A204.1 (cell line): ENCODE measurements at regions not wholly inside any gene's neighbourhood (a gene's known extent, or its start where the extent isn't known, plus 50 kb on each side); places are given as distances from the start of the nearest gene placed in this dataset.
"Not testable (repeated sequence)": the region's sequence is repeated elsewhere in the genome, so short reads cannot be mapped to it uniquely, and the experiment has no call there.

Experiments
- FAIRE-seq: peaks from 2 replicates; lab custom pipeline; 2012; peaks lifted over from hg19 to GRCh38; lab: Jason Lieb, UNC

GRCh38 chr7:16318989-16319915 is 102.1 kb downstream of the CRPPA start:
- FAIRE-seq = no peak

GRCh38 chr7:16318463-16318862 is 102.9 kb downstream of the CRPPA start:
- no peak for FAIRE-seq

GRCh38 chr7:16317406-16317805 is 103.9 kb downstream of the CRPPA start:
- FAIRE-seq = no peak

- no peak for FAIRE-seq
These were observed 106.1 kb downstream of the CRPPA start for GRCh38 chr7:16315280-16315679.

GRCh38 chr7:16309129-16309528 is 112.2 kb downstream of the CRPPA start:
- no peak for FAIRE-seq

GRCh38 chr7:16301291-16301690 is 120.0 kb downstream of the CRPPA start:
- FAIRE-seq = no peak

GRCh38 chr7:16300361-16300895 is 120.9 kb downstream of the CRPPA start:
- no peak for FAIRE-seq

- no peak for FAIRE-seq
These were observed 121.5 kb downstream of the CRPPA start for GRCh38 chr7:16299853-16300252.

GRCh38 chr7:16298221-16298620 is 123.1 kb downstream of the CRPPA start:
- no peak for FAIRE-seq

GRCh38 chr7:16295558-16295957 is 125.8 kb downstream of the CRPPA start:
- no peak for FAIRE-seq

GRCh38 chr7:16293669-16294425 is 127.5 kb downstream of the CRPPA start:
- FAIRE-seq = no peak

GRCh38 chr7:16284581-16284980 is 136.8 kb downstream of the CRPPA start:
- FAIRE-seq = no peak

- FAIRE-seq = no peak
These were observed 143.1 kb downstream of the CRPPA start for GRCh38 chr7:16278167-16278787.

- FAIRE-seq = no peak
These were observed 149.2 kb downstream of the CRPPA start for GRCh38 chr7:16271990-16272665.

- FAIRE-seq = no peak
These were observed 149.9 kb downstream of the CRPPA start for GRCh38 chr7:16271355-16271915.

- no peak for FAIRE-seq
These were observed 150.5 kb downstream of the CRPPA start for GRCh38 chr7:16270844-16271243.

- no peak for FAIRE-seq
These were observed 152.2 kb downstream of the CRPPA start for GRCh38 chr7:16268821-16269768.

GRCh38 chr7:16267953-16268820 is 153.2 kb downstream of the CRPPA start:
- FAIRE-seq = no peak

GRCh38 chr7:16266877-16267276 is 154.5 kb downstream of the CRPPA start:
- no peak for FAIRE-seq

GRCh38 chr7:16266470-16266869 is 154.9 kb downstream of the CRPPA start:
- not testable (repeated sequence) for FAIRE-seq
